Stimulated activated naive CD4-positive, alpha-beta T cell (primary cell): ENCODE measurements at regions not wholly inside any gene's neighbourhood (a gene's known extent, or its start where the extent isn't known, plus 50 kb on each side); places are given as distances from the start of the nearest gene placed in this dataset.

Experiments
- DNase-seq, 6 experiments: peaks; one replicate each; lab custom pipeline; 2025; lab: John Stamatoyannopoulos, UW

- no peak for DNase-seq
These were observed 598.8 kb downstream of the EPHA7 start for GRCh38 chr6:92820601-92821000.

GRCh38 chr6:92810913-92811312 is 608.4 kb downstream of the EPHA7 start:
- DNase-seq = no peak

- no peak for DNase-seq
These were observed 613.1 kb downstream of the EPHA7 start for GRCh38 chr6:92806254-92806653.

GRCh38 chr6:92791403-92791802 is 628.0 kb downstream of the EPHA7 start:
- DNase-seq = no peak

GRCh38 chr6:92790381-92790780 is 629.0 kb downstream of the EPHA7 start:
- DNase-seq = no peak

GRCh38 chr6:92784235-92784634 is 635.1 kb downstream of the EPHA7 start:
- no peak for DNase-seq

- DNase-seq = no peak
These were observed 639.6 kb downstream of the EPHA7 start for GRCh38 chr6:92779746-92780145.

- no peak for DNase-seq
These were observed 642.1 kb downstream of the EPHA7 start for GRCh38 chr6:92777146-92777740.

GRCh38 chr6:92770540-92770939 is 648.8 kb downstream of the EPHA7 start:
- DNase-seq = no peak

- DNase-seq = no peak
These were observed 652.3 kb downstream of the EPHA7 start for GRCh38 chr6:92767101-92767500.

- DNase-seq = no peak
These were observed 655.7 kb downstream of the EPHA7 start for GRCh38 chr6:92763680-92764079.

- DNase-seq = no peak
These were observed 656.1 kb downstream of the EPHA7 start for GRCh38 chr6:92763274-92763584.

- no peak for DNase-seq
These were observed 656.7 kb downstream of the EPHA7 start for GRCh38 chr6:92762443-92763273.

- DNase-seq = no peak
These were observed 660.2 kb downstream of the EPHA7 start for GRCh38 chr6:92759178-92759577.

- DNase-seq = no peak
These were observed 661.4 kb downstream of the EPHA7 start for GRCh38 chr6:92757925-92758324.

GRCh38 chr6:92756912-92757311 is 662.4 kb downstream of the EPHA7 start:
- DNase-seq = no peak

- DNase-seq = no peak
These were observed 665.4 kb downstream of the EPHA7 start for GRCh38 chr6:92753956-92754355.

- DNase-seq = no peak
These were observed 667.2 kb downstream of the EPHA7 start for GRCh38 chr6:92752114-92752513.

- no peak for DNase-seq
These were observed 671.2 kb downstream of the EPHA7 start for GRCh38 chr6:92748131-92748530.

GRCh38 chr6:92737983-92738382 is 681.4 kb downstream of the EPHA7 start:
- DNase-seq = no peak

GRCh38 chr6:92723390-92723931 is 695.9 kb downstream of the EPHA7 start:
- no peak for DNase-seq

GRCh38 chr6:92719773-92720172 is 699.6 kb downstream of the EPHA7 start:
- no peak for DNase-seq

GRCh38 chr6:92716638-92717037 is 702.7 kb downstream of the EPHA7 start:
- no peak for DNase-seq

GRCh38 chr6:92715991-92716390 is 703.4 kb downstream of the EPHA7 start:
- no peak for DNase-seq
